SH-SY5Y (cell line): ENCODE measurements at regions not wholly inside any gene's neighbourhood (a gene's known extent, or its start where the extent isn't known, plus 50 kb on each side); places are given as distances from the start of the nearest gene placed in this dataset.

ENCODE experiments used
- GATA2 ChIP-seq: IDR thresholded peaks from 2 replicates; pipeline ENCODE4 v1.6.1; 2011; ENCODE audit warnings: mild to moderate bottlenecking, low read depth, low read length
- GATA3 ChIP-seq: IDR thresholded peaks from 2 replicates; pipeline ENCODE4 v1.6.1; 2011; ENCODE audit warnings: low read depth, mild to moderate bottlenecking, low read length, moderate library complexity

- no peak for TF ChIP-seq GATA2
- TF ChIP-seq GATA3 = no peak
Measured at GRCh38 chr4:58658701-58659100, 1548.5 kb upstream of the IGFBP7 start.
